GM19240 (cell line): ENCODE measurements at regions not wholly inside any gene's neighbourhood (a gene's known extent, or its start where the extent isn't known, plus 50 kb on each side); places are given as distances from the start of the nearest gene placed in this dataset.

ENCODE experiments used
- DNase-seq: peaks from one replicate; pipeline ENCODE4 v3.0.0; 2011; ENCODE audit warnings: low spot score; ENCODE audit not compliant: insufficient read length

DNA sequence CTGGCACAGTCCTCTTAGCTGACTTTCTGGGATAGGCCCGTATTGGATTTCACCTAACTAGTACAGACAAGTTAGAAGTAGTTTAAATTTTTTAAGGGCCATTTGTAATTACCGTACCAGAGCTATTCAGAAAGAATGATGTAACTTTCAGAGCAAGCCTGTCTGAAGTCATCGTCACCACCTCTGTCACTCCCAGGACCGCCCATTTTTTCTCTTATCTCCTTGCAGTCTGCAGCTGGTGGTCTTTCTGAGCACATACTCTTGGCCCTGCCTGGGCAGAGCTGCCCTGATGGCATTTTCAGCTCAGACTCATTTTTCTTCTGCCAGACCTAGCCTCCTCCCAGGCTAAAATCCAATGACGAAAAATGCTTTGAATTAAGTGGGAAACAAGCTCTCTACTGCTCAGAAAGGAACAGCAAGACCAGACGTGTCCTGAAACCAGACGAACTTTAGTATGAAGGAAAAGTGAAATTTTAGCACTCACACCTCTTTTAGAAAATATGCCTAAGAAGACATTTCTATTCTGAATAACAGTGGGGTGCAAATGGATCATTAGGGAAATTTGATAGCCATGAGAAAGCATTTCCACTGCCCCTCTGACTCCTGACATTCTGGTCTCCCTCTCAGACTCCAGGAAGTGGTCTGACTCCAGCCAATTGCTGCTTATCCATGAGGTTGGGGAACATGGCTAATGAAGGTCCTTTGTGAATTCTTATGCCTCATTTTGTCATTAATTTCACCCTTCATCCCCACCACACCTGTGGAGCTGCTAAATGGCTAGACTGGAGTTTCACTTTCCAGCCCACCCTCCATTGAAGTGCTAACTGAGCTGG is 162.4 kb upstream of the GYPA start:
- no peak for DNase-seq

DNA sequence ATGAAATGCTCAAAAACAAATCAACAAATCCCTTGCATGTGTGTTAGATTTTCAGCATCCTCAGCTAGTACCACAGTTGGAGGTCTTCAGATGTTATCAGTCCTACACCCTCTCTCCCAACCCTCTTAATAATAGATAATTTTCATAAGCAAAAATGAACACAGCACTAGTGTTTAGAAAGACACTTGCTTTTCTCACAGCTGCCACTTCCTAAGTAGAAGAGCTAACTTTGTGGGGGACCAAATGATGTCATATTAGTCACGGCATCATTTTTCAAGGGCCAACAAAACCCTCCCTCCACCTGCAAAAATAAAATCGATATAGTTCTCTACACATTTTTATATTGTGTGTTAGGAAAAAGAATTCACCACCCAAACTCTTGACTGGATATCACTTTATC is 163.5 kb upstream of the GYPA start:
- no peak for DNase-seq

GRCh38 chr4:144310535-144310934 is 170.0 kb upstream of the GYPA start:
- DNase-seq: no peak

DNA sequence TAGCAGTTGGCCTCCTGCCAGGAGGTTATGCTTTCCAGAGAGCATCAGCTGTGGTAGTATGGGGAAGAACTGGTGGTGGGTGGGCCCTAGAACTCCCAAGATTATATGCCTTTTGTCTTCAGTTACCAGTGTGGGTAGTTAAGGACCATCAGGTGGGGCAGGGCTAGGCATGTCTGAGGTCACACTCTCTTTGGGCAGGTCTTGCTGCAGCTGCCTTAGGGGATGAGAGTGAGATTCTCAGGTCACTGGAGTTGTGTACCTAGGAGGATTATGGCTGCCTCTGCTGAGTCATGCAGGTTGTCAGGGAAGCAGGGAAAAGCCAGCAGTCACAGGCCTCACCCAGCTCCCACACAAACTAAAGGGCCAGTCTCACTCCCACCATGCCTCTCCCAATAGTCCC is 172.9 kb upstream of the GYPA start:
- no peak for DNase-seq

DNA sequence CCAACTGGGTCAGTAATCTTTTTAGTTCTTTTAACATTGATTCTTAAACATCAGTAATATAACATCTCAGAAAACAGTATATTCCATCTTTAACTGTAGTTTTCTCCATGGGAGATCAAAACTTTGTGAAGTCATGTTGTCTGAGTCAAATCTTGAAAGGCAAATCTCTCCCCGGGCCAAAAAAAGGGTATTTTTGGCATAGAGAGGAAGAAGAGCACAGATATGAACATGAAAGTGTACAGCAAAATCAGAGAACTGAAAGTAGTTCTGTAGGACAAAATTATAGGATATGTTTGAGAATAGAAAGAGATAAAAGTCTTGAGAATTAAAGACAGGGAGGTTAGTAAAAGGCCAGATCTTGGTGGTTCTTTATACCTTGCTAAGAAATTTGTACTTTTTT is 176.4 kb upstream of the GYPA start:
- peak; percentile 4 for DNase-seq

DNA sequence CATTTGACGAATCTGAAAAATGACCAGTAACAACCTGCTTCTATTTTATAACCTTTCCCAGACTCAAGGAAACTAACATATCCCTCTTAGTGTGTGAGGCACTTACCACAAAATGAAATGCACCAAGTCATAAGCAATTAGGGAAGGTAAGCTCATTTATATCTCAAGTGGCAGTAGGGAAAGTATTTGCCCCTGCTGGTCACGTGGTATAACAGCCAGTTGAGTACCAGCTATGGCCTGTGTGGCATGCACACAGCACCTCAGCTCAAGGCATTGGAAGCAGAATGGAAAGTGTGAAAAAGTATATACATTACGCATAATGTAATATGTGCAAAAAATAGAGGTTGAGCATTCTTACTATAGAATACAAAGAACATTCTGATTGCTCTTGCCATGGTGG is 178.3 kb upstream of the GYPA start:
- no peak for DNase-seq

GRCh38 chr4:144336633-144337032 is 196.1 kb upstream of the GYPA start:
- no peak for DNase-seq

DNA sequence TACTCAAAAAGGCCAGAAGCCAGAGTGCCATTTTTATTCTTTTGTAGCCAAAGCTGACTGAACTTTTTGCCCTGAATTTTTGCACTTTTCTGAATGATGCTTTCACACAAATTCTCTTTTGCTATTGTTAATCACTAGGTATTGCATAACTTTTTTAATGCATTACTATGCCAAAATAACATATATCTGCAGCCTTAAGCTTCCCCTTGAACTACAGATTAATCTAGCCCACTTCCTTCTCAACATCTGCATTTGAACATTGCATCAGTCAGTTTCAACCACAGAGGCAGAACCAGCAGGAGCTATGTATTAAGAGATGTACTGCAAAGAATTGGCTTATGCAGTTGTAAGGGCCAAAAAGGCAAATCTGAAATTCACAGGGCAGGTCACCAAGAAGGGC is 197.6 kb upstream of the GYPA start:
- DNase-seq: no peak

GRCh38 chr4:144338834-144339233 is 198.3 kb upstream of the GYPA start:
- DNase-seq: no peak

DNA sequence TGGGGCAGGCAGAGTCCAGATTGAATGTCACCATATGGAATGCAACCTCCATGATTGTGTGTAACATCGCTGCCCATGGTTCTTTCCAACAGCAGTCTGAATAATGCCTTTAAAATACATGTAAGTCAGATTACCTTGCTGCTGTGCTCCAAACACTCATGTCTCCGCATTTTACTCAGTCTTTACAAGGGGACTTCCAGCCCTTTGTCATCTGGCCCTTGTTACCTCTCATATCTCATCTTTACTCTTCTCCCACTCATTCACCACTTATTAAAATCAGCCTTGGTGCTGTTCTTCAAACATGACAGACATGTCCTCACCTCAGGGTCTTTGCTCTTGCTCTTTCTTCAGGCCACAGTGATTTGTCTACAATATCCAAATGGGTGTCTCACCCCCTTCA is 200.4 kb upstream of the GYPA start:
- no peak for DNase-seq

GRCh38 chr4:144342949-144343760 is 202.6 kb upstream of the GYPA start:
- no peak for DNase-seq

GRCh38 chr4:144347121-144347520 is 206.6 kb upstream of the GYPA start:
- no peak for DNase-seq

DNA sequence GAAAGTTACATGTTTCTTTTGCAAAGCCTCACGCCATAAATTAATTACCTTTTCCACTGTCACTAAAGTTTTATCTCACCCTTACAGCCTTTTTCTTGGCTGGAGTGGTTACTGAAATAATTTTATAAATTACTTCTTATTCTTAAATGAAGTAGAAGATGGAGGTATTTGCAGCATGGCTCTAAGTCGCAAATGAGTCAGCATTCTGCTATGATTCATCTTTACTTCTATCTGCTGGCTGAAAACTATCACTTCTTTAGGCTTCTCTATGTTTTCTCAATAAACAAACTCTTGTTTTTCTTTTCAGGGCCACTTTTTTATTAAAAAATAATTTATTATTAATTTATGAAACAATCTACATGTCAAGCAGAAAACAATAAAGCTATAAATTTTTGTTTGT is 210.2 kb upstream of the GYPA start:
- DNase-seq: no peak

DNA sequence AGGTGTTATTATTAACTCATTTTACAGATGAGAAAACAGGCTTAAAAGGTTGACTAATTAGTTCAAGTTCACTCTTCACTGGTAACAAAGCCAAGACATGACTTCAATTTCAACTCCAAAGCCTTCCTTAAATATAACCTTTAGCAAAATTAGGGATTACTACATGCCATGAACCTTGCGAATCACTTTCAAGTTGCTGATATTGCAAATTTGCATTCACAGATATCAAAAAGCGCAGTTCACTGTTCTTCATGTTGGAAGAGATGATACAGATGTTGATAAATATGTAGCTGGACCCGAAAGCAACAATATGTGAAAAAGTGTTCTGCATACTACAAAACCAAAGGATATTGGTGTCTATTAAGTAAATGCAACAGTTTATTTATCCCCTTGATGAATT is 210.8 kb upstream of the GYPA start:
- no peak for DNase-seq

DNA sequence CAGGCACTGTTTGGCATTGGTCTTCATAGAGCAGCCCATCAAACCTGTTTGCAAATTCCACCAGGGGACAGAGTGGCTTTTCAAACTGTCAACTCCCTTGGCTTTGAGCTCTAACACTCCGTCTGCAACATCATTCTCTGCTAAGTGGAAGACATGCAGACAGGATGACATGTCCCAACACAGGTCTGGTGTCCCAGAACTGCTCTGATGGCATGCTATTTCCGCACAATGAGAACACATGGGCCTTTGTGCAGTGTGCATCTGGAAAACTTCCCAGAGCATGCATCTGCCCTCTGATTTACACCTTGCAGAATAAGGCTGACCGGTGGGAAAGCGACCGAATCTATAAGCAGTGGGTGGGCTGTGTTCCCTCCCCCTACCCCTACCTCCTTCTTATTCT is 212.8 kb upstream of the GYPA start:
- no peak for DNase-seq

GRCh38 chr4:144355811-144356757 is 215.6 kb upstream of the GYPA start:
- peak; percentile 9 for DNase-seq

- no peak for DNase-seq
These were observed 216.4 kb upstream of the GYPA start for GRCh38 chr4:144356941-144357381.

- DNase-seq: no peak
These were observed 217.5 kb upstream of the GYPA start for GRCh38 chr4:144357975-144358374.

- DNase-seq: no peak
These were observed 219.8 kb upstream of the GYPA start for GRCh38 chr4:144360146-144360793.

DNA sequence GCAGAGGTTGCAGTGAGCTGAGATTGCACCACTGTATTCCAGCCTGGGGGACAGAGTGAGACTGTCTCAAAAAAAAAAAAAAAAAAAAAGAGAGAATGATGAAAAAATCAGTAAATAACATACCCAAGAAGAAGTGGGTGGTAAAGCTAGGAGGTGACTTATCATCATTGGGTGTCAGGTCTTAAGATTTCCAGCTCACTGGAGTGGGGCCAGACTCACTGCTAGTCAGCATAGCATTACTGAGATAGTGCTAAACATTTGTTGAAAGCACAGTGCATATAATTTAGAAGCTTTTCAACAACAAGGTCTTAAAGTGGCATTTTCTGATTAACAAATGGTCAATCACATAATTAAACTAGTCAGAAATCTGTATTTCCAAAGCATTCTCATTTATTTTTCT is 221.8 kb upstream of the GYPA start:
- DNase-seq: no peak

- no peak for DNase-seq
These were observed 223.4 kb upstream of the GYPA start for GRCh38 chr4:144363890-144364289.
